GM12878 (cell line): ENCODE measurements at regions not wholly inside any gene's neighbourhood (a gene's known extent, or its start where the extent isn't known, plus 50 kb on each side); places are given as distances from the start of the nearest gene placed in this dataset.

ENCODE experiments used
- CBFB ChIP-seq: IDR thresholded peaks from 2 replicates; pipeline ENCODE4 v1.6.1; 2016; ENCODE audit warnings: antibody characterized with exemption, low read depth
- IKZF2 ChIP-seq, 2 experiments: fragments of 450-650 bp; IDR thresholded peaks; 2 replicates each; pipeline ENCODE4 v1.6.1; 2017; ENCODE audit warnings: mild to moderate bottlenecking in 2 of 2, moderate library complexity in 2 of 2
- KDM1A ChIP-seq: fragments of 200-600 bp; sonication (generic); IDR thresholded peaks from 2 replicates; pipeline ENCODE4 v1.6.1; 2016; ENCODE audit warnings: borderline replicate concordance
- MXI1 ChIP-seq: fragments of 150-350 bp; IDR thresholded peaks from 2 replicates; pipeline ENCODE4 v1.6.1; 2011; ENCODE audit warnings: low read depth, mild to moderate bottlenecking, inconsistent platforms, low read length, improper control_type of control experiment
- PAX8 ChIP-seq: fragments of 450-650 bp; IDR thresholded peaks from 2 replicates; pipeline ENCODE4 v1.6.1; 2017; ENCODE audit warnings: mild to moderate bottlenecking, moderate library complexity
- POLR2AphosphoS5 ChIP-seq: IDR thresholded peaks from 2 replicates; pipeline ENCODE4 v1.6.1; 2011; ENCODE audit warnings: mild to moderate bottlenecking, low read length, inconsistent platforms
- TAF1 ChIP-seq: IDR thresholded peaks from 2 replicates; pipeline ENCODE4 v1.6.1; 2011; ENCODE audit warnings: mild to moderate bottlenecking, low read depth, low read length, borderline replicate concordance
- TARDBP ChIP-seq: IDR thresholded peaks from 2 replicates; pipeline ENCODE4 v1.6.1; 2016; ENCODE audit warnings: borderline replicate concordance
- ZBTB40 ChIP-seq: fragments of 450-650 bp; IDR thresholded peaks from 2 replicates; pipeline ENCODE4 v1.6.1; 2016; ENCODE audit warnings: mild to moderate bottlenecking, moderate library complexity, borderline replicate concordance
- ZNF622 ChIP-seq: fragments of 450-650 bp; IDR thresholded peaks from 2 replicates; pipeline ENCODE4 v1.6.1; 2017; ENCODE audit warnings: mild to moderate bottlenecking, inconsistent platforms
- TF ChIP-seq, protein P1 (sequence below): fragments of 450-650 bp; formaldehyde crosslinking; IDR thresholded peaks from 2 replicates; pipeline ENCODE4 v1.4.0; 2020; ENCODE audit warnings: mild to moderate bottlenecking, moderate library complexity
- TF ChIP-seq, protein P2 (sequence below): fragments of 450-650 bp; IDR thresholded peaks from 2 replicates; pipeline ENCODE4 v1.6.1; 2016; ENCODE audit warnings: mild to moderate bottlenecking

GRCh38 chr1:118445156-118445555 lies 260.1 kb upstream of the SPAG17 start (continued):
- TF ChIP-seq, protein P1, sequence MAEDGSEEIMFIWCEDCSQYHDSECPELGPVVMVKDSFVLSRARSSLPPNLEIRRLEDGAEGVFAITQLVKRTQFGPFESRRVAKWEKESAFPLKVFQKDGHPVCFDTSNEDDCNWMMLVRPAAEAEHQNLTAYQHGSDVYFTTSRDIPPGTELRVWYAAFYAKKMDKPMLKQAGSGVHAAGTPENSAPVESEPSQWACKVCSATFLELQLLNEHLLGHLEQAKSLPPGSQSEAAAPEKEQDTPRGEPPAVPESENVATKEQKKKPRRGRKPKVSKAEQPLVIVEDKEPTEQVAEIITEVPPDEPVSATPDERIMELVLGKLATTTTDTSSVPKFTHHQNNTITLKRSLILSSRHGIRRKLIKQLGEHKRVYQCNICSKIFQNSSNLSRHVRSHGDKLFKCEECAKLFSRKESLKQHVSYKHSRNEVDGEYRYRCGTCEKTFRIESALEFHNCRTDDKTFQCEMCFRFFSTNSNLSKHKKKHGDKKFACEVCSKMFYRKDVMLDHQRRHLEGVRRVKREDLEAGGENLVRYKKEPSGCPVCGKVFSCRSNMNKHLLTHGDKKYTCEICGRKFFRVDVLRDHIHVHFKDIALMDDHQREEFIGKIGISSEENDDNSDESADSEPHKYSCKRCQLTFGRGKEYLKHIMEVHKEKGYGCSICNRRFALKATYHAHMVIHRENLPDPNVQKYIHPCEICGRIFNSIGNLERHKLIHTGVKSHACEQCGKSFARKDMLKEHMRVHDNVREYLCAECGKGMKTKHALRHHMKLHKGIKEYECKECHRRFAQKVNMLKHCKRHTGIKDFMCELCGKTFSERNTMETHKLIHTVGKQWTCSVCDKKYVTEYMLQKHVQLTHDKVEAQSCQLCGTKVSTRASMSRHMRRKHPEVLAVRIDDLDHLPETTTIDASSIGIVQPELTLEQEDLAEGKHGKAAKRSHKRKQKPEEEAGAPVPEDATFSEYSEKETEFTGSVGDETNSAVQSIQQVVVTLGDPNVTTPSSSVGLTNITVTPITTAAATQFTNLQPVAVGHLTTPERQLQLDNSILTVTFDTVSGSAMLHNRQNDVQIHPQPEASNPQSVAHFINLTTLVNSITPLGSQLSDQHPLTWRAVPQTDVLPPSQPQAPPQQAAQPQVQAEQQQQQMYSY (CRISPR knock-in tag) = no peak
- TF ChIP-seq CBFB (no peak), ZNF622 (no peak), POLR2AphosphoS5 (no peak), MXI1 (no peak), ZBTB40 (no peak), TAF1 (no peak), IKZF2 (IDR thresholded peaks at IDR 0.05) (no peak), TARDBP (no peak), KDM1A (no peak), PAX8 (no peak)
- TF ChIP-seq, protein P2, sequence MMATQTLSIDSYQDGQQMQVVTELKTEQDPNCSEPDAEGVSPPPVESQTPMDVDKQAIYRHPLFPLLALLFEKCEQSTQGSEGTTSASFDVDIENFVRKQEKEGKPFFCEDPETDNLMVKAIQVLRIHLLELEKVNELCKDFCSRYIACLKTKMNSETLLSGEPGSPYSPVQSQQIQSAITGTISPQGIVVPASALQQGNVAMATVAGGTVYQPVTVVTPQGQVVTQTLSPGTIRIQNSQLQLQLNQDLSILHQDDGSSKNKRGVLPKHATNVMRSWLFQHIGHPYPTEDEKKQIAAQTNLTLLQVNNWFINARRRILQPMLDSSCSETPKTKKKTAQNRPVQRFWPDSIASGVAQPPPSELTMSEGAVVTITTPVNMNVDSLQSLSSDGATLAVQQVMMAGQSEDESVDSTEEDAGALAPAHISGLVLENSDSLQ = no peak
